Panc1 (cell line): ENCODE measurements at regions not wholly inside any gene's neighbourhood (a gene's known extent, or its start where the extent isn't known, plus 50 kb on each side); places are given as distances from the start of the nearest gene placed in this dataset.

Experiments used
- ATAC-seq: fragments of 200-7000 bp; cut with Tn5 transposase; 2 replicates; pipeline ENCODE4 v1.9.1; 2020; ENCODE audit warnings: mild to moderate bottlenecking, moderate library complexity
- BruUV-seq: library from RNA; stranded (reverse); fragments of 400-500 nt; replicated peaks from 2 replicates; lab custom pipeline; 2021; lab: Mats Ljungman, UMichigan
- CTCF ChIA-PET: fragments of 300-600 bp; sonication (Branson Sonifier 250); formaldehyde crosslinking; loops from one replicate; lab custom pipeline; 2022; ENCODE audit warnings: antibody characterized with exemption; lab: Charles Lee
- POLR2A ChIA-PET: fragments of 300-600 bp; sonication (Branson Sonifier 250); formaldehyde crosslinking; loops from one replicate; lab custom pipeline; 2022; ENCODE audit warnings: antibody characterized with exemption; lab: Charles Lee
- DNase-seq: peaks from one replicate; pipeline ENCODE4 v3.0.0-alpha.2; 2010; ENCODE audit warnings: low read depth, low spot score
- H3K27ac ChIP-seq: 2 replicates; pipeline ENCODE4 v1.5.1; 2011; ENCODE audit warnings: mild to moderate bottlenecking, low read length, inconsistent platforms
- H3K27me3 ChIP-seq: fragments of 200-500 bp; sonication (Bioruptor generic); 2 replicates; pipeline ENCODE4 v1.6.0; 2014; ENCODE audit warnings: low read length, inconsistent platforms; ENCODE audit not compliant: control insufficient read depth, insufficient read depth
- H3K36me3 ChIP-seq: fragments of 200-500 bp; sonication (Bioruptor generic); 2 replicates; pipeline ENCODE4 v1.5.1; 2014; ENCODE audit warnings: inconsistent platforms, mild to moderate bottlenecking, low read length, moderate library complexity; ENCODE audit not compliant: control insufficient read depth, insufficient read depth
- H3K4me1 ChIP-seq: 2 replicates; pipeline ENCODE4 v1.5.1; 2011; ENCODE audit warnings: inconsistent platforms, mild to moderate bottlenecking, low read length, moderate library complexity; ENCODE audit not compliant: control insufficient read depth, insufficient read depth
- H3K4me3 ChIP-seq, 2 experiments: 2 replicates each; pipeline ENCODE4 v1.5.1; 2011 to 2012; ENCODE audit warnings: low read depth in 2 of 2, low read length in 2 of 2, mild to moderate bottlenecking in 2 of 2, inconsistent platforms in 1 of 2, moderate library complexity in 1 of 2
- H3K9me3 ChIP-seq: fragments of 200-500 bp; sonication (Bioruptor generic); 2 replicates; pipeline ENCODE4 v1.5.1; 2014; ENCODE audit warnings: low read depth, mild to moderate bottlenecking, inconsistent platforms, low read length, moderate library complexity; ENCODE audit not compliant: control insufficient read depth, insufficient read depth
- CTCF ChIP-seq: fragments of 450-650 bp; IDR thresholded peaks from 2 replicates; pipeline ENCODE4 v1.5.1; 2017; ENCODE audit warnings: mild to moderate bottlenecking
- POLR2AphosphoS5 ChIP-seq: IDR thresholded peaks from 2 replicates; pipeline ENCODE4 v1.6.1; 2012; ENCODE audit warnings: mild to moderate bottlenecking, low read depth, low read length, moderate library complexity
- REST ChIP-seq, 2 experiments: IDR thresholded peaks; 2 replicates each; pipeline ENCODE4 v1.6.1; 2011 to 2012; ENCODE audit warnings: low read depth in 2 of 2, control low read depth in 1 of 2, low read length in 1 of 2, mild to moderate bottlenecking in 1 of 2, moderate library complexity in 1 of 2; ENCODE audit not compliant: insufficient read depth in 1 of 2
- SIN3A ChIP-seq: IDR thresholded peaks from 2 replicates; pipeline ENCODE4 v1.6.1; 2012; ENCODE audit warnings: low read depth, mild to moderate bottlenecking, low read length, moderate library complexity, borderline replicate concordance; ENCODE audit not compliant: insufficient read depth
- TCF7L2 ChIP-seq: IDR thresholded peaks from 2 replicates; pipeline ENCODE4 v1.6.1; 2011; ENCODE audit warnings: mild to moderate bottlenecking, low read depth, low read length, inconsistent platforms
- in situ Hi-C: cut with HindIII; loops from 2 replicates; pipeline ENCODE4 v1.10.0; 2016; ENCODE audit warnings: low sequenced_read_pairs, low pct_unique_long_range_greater_than_20kb
- intact Hi-C: fragments of 100-400 bp; cut with micrococcal nuclease; formaldehyde crosslinking; loops from one replicate; pipeline ENCODE4 v1.10.0; 2022; ENCODE audit not compliant: unreplicated experiment

GRCh38 chr12:128091951-128092382, 175.0 kb upstream of the TMEM132C start:
- in situ Hi-C loops (no loop called here), intact Hi-C loops (no loop called here)
- Histone ChIP-seq H3K9me3 (no peaks in the 10 kb centered on the region), H3K4me1 (no peaks in the 10 kb centered on the region), H3K4me3 (no peak overlapping the region), H3K27ac (no peak overlapping the region), H3K27me3 (no peaks in the 10 kb centered on the region), H3K36me3 (no peaks in the 10 kb centered on the region)
- TF ChIP-seq REST (IDR thresholded peaks at IDR 0.05; ENCODE audit: insufficient read depth in 1 of 2, low read depth in 2 of 2, low read length in 1 of 2) (no peak), SIN3A (no peak), POLR2AphosphoS5 (no peak), TCF7L2 (no peak), CTCF (no peak)
- no TSS peak for BruUV-seq
- DNase-seq, result no peak
- POLR2A ChIA-PET, result no interaction called here
- ATAC-seq, result no peak
- CTCF ChIA-PET, result no interaction called here

GRCh38 chr12:128098730-128099129, 168.2 kb upstream of the TMEM132C start:
- Histone ChIP-seq H3K4me1 (no peaks in the 10 kb centered on the region), H3K27ac (no peak overlapping the region), H3K36me3 (no peaks in the 10 kb centered on the region), H3K9me3 (no peaks in the 10 kb centered on the region), H3K27me3 (no peaks in the 10 kb centered on the region), H3K4me3 (no peak overlapping the region)
- no peak for DNase-seq
- in situ Hi-C loops, result no loop called here
- TF ChIP-seq POLR2AphosphoS5 (no peak), SIN3A (no peak), REST (IDR thresholded peaks at IDR 0.05; ENCODE audit: insufficient read depth in 1 of 2, low read depth in 2 of 2, low read length in 1 of 2) (no peak), CTCF (no peak), TCF7L2 (no peak)
- ChIA-PET CTCF (no interaction called here), POLR2A (no interaction called here)
- ATAC-seq, result no peak
- BruUV-seq, result no TSS peak
- intact Hi-C loops, result no loop called here
